GM10266 (cell line): ENCODE measurements at regions not wholly inside any gene's neighbourhood (a gene's known extent, or its start where the extent isn't known, plus 50 kb on each side); places are given as distances from the start of the nearest gene placed in this dataset.

Experiments used
- DNase-seq: peaks from one replicate; pipeline ENCODE4 v3.0.0; 2012; ENCODE audit errors: extremely low spot score
- TF ChIP-seq, protein P1 (sequence below): IDR thresholded peaks from 2 replicates; pipeline ENCODE4 v1.5.1; 2012; ENCODE audit warnings: mild to moderate bottlenecking, low read depth; ENCODE audit not compliant: control insufficient read depth, insufficient read depth; ENCODE audit errors: missing control alignments

DNA sequence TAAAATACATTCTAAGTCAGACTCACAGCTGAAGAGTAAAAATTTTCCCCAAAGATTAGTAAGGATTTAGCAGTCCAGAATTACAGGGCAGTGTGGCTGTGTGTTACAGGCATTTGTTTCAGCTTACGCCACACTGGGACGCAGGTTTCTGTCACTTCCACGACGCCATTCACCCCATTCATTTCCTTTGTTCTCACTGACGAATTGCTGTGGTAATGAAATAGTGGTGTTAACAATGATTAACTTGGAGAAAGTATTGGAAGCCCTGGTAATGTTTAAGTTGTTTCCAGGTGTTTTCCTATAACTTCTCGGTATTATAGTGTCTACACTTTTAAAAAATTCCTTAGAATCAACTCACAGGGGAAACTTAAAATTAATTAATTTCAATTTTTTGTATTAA is 370.9 kb downstream of the SH2D4B start:
- TF ChIP-seq, protein P1, sequence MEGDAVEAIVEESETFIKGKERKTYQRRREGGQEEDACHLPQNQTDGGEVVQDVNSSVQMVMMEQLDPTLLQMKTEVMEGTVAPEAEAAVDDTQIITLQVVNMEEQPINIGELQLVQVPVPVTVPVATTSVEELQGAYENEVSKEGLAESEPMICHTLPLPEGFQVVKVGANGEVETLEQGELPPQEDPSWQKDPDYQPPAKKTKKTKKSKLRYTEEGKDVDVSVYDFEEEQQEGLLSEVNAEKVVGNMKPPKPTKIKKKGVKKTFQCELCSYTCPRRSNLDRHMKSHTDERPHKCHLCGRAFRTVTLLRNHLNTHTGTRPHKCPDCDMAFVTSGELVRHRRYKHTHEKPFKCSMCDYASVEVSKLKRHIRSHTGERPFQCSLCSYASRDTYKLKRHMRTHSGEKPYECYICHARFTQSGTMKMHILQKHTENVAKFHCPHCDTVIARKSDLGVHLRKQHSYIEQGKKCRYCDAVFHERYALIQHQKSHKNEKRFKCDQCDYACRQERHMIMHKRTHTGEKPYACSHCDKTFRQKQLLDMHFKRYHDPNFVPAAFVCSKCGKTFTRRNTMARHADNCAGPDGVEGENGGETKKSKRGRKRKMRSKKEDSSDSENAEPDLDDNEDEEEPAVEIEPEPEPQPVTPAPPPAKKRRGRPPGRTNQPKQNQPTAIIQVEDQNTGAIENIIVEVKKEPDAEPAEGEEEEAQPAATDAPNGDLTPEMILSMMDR: no peak
- no peak for DNase-seq

GRCh38 chr10:80909254-80909653 is 371.6 kb downstream of the SH2D4B start:
- DNase-seq: no peak
- TF ChIP-seq, protein P1: no peak

GRCh38 chr10:80917636-80918035 is 379.9 kb downstream of the SH2D4B start:
- no peak for DNase-seq

GRCh38 chr10:80921032-80921431 is 383.3 kb downstream of the SH2D4B start:
- TF ChIP-seq, protein P1: no peak
- DNase-seq: no peak

More at GRCh38 chr10:80917636-80918035, 379.9 kb downstream of the SH2D4B start:
- TF ChIP-seq, protein P1: no peak

DNA sequence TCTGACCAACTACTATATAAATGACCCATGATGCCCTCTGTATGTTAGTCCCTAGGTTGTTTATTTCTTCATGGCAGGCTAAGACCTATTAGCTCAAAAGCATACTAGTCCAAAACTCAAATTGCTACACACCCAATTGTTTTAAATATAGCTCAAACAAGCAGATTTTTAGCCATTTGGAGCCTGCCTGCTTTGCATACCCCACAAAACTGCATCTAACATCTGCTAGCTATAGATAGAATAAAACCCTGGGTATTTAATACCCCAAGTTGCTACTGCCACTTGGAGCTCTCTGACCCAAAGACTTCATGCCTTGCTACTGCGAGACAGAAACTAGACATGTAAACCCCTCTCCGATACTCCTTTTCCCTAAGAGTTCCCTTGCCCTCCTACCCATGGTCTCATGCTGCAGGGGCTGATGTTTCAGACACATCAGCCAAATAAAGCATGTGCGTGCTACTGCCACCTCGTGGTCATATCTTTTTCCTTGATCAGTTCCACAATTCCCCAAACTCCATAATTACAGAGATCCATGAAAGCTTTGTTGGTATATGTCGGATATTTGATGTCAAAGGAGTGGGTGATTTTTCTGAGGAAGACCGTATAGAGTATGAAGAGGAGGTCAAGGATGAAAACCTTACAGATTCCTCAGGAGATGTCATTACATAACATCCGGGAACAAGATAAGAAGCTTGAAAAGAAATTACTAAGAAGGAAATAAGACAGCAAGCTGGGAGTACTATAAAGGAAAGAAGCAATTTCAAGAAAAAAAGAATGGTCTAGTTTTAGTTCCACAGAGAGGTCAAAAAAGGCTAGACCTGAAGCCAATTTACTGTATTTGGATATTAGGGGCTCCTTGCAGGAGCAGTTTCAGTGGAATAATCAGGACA is 386.6 kb downstream of the SH2D4B start:
- TF ChIP-seq, protein P1: peak; percentile 60
- DNase-seq: no peak

GRCh38 chr10:80927419-80928078 is 389.8 kb downstream of the SH2D4B start:
- TF ChIP-seq, protein P1: no peak
- DNase-seq: no peak

- no peak for DNase-seq
Measured at GRCh38 chr10:80938903-80939302, 401.2 kb downstream of the SH2D4B start.

More at GRCh38 chr10:80938903-80939302, 401.2 kb downstream of the SH2D4B start:
- TF ChIP-seq, protein P1: no peak
